ENCODE measurements at regions not wholly inside any gene's neighbourhood (a gene's known extent, or its start where the extent isn't known, plus 50 kb on each side); places are given as distances from the start of the nearest gene placed in this dataset.
"Not testable (repeated sequence)": the region's sequence is repeated elsewhere in the genome, so short reads cannot be mapped to it uniquely, and the experiment has no call there.

- no peak overlapping the region for H2AFZ ChIP-seq
- no peaks in the 10 kb centered on the region for H3K36me3 ChIP-seq (ENCODE audit: low read depth)
- in situ Hi-C loops (cut with MboI): no loop called here
- H3F3A ChIP-seq (ENCODE audit: insufficient read depth): peaks cover 27% of the 10 kb centered on the region
- no peak overlapping the region for H3K4me3 ChIP-seq
- H4K20me1 ChIP-seq (ENCODE audit: insufficient read depth): no peaks in the 10 kb centered on the region
- no peaks in the 10 kb centered on the region for H3K9me3 ChIP-seq (ENCODE audit: low read depth)
- no peaks in the 10 kb centered on the region for H3K9me2 ChIP-seq (ENCODE audit: insufficient read depth)
- no peak overlapping the region for H3K27ac ChIP-seq
- no peak overlapping the region for H3K4me2 ChIP-seq (ENCODE audit: unreplicated experiment)
- H3K9ac ChIP-seq: no peak overlapping the region
- WGBS, 2 experiments (ENCODE audit: low coverage in 1 of 2, low lambda C conversion rate in 2 of 2, missing lambda C conversion rate in 2 of 2): 94 to 98% methylated on average over 3 of the region's 3 CpGs
- no peaks in the 10 kb centered on the region for H3K27me3 ChIP-seq (replicated peaks; ENCODE audit: insufficient read depth)
- H3K4me1 ChIP-seq (ENCODE audit: insufficient read depth): peaks cover 26% of the 10 kb centered on the region
- no peak for DNase-seq
- H3K79me2 ChIP-seq (ENCODE audit: insufficient read depth): no peaks in the 10 kb centered on the region
- TF ChIP-seq EZH2 (IDR thresholded peaks at IDR 0.05; ENCODE audit: insufficient read depth, poor library complexity, severe bottlenecking): no peak
- TF ChIP-seq EZH2phosphoT487 (IDR thresholded peaks at IDR 0.05; ENCODE audit: insufficient read depth, low read depth): no peak
These were observed 225.3 kb downstream of the DLEU7 start for GRCh38 chr13:50618206-50618605.

DNA sequence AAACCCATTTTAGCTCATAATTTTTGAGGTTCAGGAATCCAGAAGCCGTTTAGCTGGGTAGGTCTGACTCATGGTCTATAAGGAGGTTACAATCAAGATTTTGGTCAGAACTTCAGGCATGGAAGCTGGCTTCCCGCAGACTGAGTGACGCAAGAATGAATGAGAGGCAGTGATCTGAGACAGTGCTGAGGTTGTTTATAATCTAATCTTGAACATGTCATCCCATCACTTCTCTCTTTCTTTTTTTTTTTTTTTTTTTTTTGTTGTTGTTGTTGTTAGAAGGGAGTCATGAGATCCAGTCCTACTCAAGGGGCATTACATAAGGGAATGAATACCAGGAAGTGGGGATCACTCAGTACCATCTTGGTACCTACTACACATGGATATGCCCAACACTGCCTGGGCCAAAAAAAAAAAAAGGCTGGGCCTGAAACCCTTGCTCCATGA is 217.4 kb downstream of the DLEU7 start:
- H3K9me2 ChIP-seq (ENCODE audit: insufficient read depth): no peaks in the 10 kb centered on the region
- 15 to 19% methylated on average over 3 of the region's 3 CpGs for WGBS, 2 experiments (ENCODE audit: low coverage in 1 of 2, low lambda C conversion rate in 2 of 2, missing lambda C conversion rate in 2 of 2)
- no peak for TF ChIP-seq EZH2phosphoT487 (IDR thresholded peaks at IDR 0.05; ENCODE audit: insufficient read depth, low read depth)
- no peak for TF ChIP-seq EZH2 (IDR thresholded peaks at IDR 0.05; ENCODE audit: insufficient read depth, poor library complexity, severe bottlenecking)
- no peak overlapping the region for H3K4me3 ChIP-seq
- in situ Hi-C loops (cut with MboI): no loop called here
- H3K9ac ChIP-seq: no peak overlapping the region
- peak overlapping the region; percentile 27; the same call in 1 of the 2 replicates for H2AFZ ChIP-seq
- no peaks in the 10 kb centered on the region for H3K79me2 ChIP-seq (ENCODE audit: insufficient read depth)
- H3K9me3 ChIP-seq (ENCODE audit: low read depth): no peaks in the 10 kb centered on the region
- no peaks in the 10 kb centered on the region for H3K27me3 ChIP-seq (replicated peaks; ENCODE audit: insufficient read depth)
- no peak overlapping the region for H3K4me2 ChIP-seq (ENCODE audit: unreplicated experiment)
- H3K4me1 ChIP-seq (ENCODE audit: insufficient read depth): peaks cover 21% of the 10 kb centered on the region
- H4K20me1 ChIP-seq (ENCODE audit: insufficient read depth): no peaks in the 10 kb centered on the region
- peak; percentile 87 for DNase-seq
- peaks cover 20% of the 10 kb centered on the region for H3F3A ChIP-seq (ENCODE audit: insufficient read depth)
- peak overlapping the region; percentile 62 for H3K27ac ChIP-seq
- H3K36me3 ChIP-seq (ENCODE audit: low read depth): no peaks in the 10 kb centered on the region

GRCh38 chr13:50627111-50627510 is 216.4 kb downstream of the DLEU7 start:
- WGBS, 2 experiments (ENCODE audit: low coverage in 1 of 2, low lambda C conversion rate in 2 of 2, missing lambda C conversion rate in 2 of 2): 83 to 100% methylated on average over 1 of the region's 1 CpG
- no peaks in the 10 kb centered on the region for H3K36me3 ChIP-seq (ENCODE audit: low read depth)
- H3K4me2 ChIP-seq (ENCODE audit: unreplicated experiment): no peak overlapping the region
- no peaks in the 10 kb centered on the region for H3K79me2 ChIP-seq (ENCODE audit: insufficient read depth)
- no peak overlapping the region for H3K4me3 ChIP-seq
- no peaks in the 10 kb centered on the region for H3K9me3 ChIP-seq (ENCODE audit: low read depth)
- no peaks in the 10 kb centered on the region for H3K27me3 ChIP-seq (replicated peaks; ENCODE audit: insufficient read depth)
- no peak overlapping the region for H3K9ac ChIP-seq
- no peaks in the 10 kb centered on the region for H3K9me2 ChIP-seq (ENCODE audit: insufficient read depth)
- H4K20me1 ChIP-seq (ENCODE audit: insufficient read depth): no peaks in the 10 kb centered on the region
- no peak for TF ChIP-seq EZH2 (IDR thresholded peaks at IDR 0.05; ENCODE audit: insufficient read depth, poor library complexity, severe bottlenecking)
- TF ChIP-seq EZH2phosphoT487 (IDR thresholded peaks at IDR 0.05; ENCODE audit: insufficient read depth, low read depth): no peak
- in situ Hi-C loops (cut with MboI): no loop called here
- no peak for DNase-seq
- peaks cover 26% of the 10 kb centered on the region for H3F3A ChIP-seq (ENCODE audit: insufficient read depth)
- peaks cover 24% of the 10 kb centered on the region for H3K4me1 ChIP-seq (ENCODE audit: insufficient read depth)
- no peak overlapping the region for H3K27ac ChIP-seq
- peak overlapping the region; percentile 27; the same call in 1 of the 2 replicates for H2AFZ ChIP-seq

- DNase-seq; H3K9ac ChIP-seq; H3K27me3 ChIP-seq (replicated peaks; ENCODE audit: insufficient read depth); in situ Hi-C loops (cut with MboI); H3K27ac ChIP-seq; H3K9me3 ChIP-seq (ENCODE audit: low read depth); H3K79me2 ChIP-seq (ENCODE audit: insufficient read depth); H3K36me3 ChIP-seq (ENCODE audit: low read depth); H3K4me3 ChIP-seq; H2AFZ ChIP-seq; H4K20me1 ChIP-seq (ENCODE audit: insufficient read depth); H3K9me2 ChIP-seq (ENCODE audit: insufficient read depth); H3K4me2 ChIP-seq (ENCODE audit: unreplicated experiment): not testable (repeated sequence)
- H3F3A ChIP-seq (ENCODE audit: insufficient read depth): peaks cover 26% of the 10 kb centered on the region
- 77 to 82% methylated on average over 3 of the region's 3 CpGs for WGBS, 2 experiments (ENCODE audit: low coverage in 1 of 2, low lambda C conversion rate in 2 of 2, missing lambda C conversion rate in 2 of 2)
- peaks cover 24% of the 10 kb centered on the region for H3K4me1 ChIP-seq (ENCODE audit: insufficient read depth)
These were observed 215.0 kb downstream of the DLEU7 start for GRCh38 chr13:50628512-50628911.

DNA sequence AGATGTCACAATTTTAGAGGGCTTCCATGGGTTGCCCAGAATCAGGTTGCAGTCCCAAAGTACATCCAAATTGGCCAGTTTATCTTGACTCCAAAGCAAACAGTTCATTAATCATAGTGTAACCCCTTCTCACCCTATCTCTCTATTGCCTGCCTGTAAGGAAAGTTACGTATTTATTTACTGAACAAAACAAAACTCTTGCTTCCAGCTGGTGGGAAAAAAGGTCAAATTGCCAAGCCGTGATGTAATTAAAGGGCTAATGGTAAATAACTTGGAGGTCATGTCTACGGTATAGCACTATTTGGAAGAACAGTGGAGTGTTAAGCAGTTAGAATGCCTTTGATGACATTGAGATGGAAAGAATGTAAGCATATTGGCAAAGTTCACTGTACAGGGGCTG is 214.0 kb downstream of the DLEU7 start:
- H3K9ac ChIP-seq: no peak overlapping the region
- H4K20me1 ChIP-seq (ENCODE audit: insufficient read depth): no peaks in the 10 kb centered on the region
- no peaks in the 10 kb centered on the region for H3K36me3 ChIP-seq (ENCODE audit: low read depth)
- H3K9me2 ChIP-seq (ENCODE audit: insufficient read depth): no peaks in the 10 kb centered on the region
- TF ChIP-seq EZH2phosphoT487 (IDR thresholded peaks at IDR 0.05; ENCODE audit: insufficient read depth, low read depth) (no peak), EZH2 (IDR thresholded peaks at IDR 0.05; ENCODE audit: insufficient read depth, poor library complexity, severe bottlenecking) (no peak)
- no peak overlapping the region for H3K4me3 ChIP-seq
- no peak for DNase-seq
- no peak overlapping the region for H3K27ac ChIP-seq
- no peaks in the 10 kb centered on the region for H3K9me3 ChIP-seq (ENCODE audit: low read depth)
- in situ Hi-C loops (cut with MboI): no loop called here
- no peaks in the 10 kb centered on the region for H3K79me2 ChIP-seq (ENCODE audit: insufficient read depth)
- peaks cover 24% of the 10 kb centered on the region for H3K4me1 ChIP-seq (ENCODE audit: insufficient read depth)
- H3K27me3 ChIP-seq (replicated peaks; ENCODE audit: insufficient read depth): no peaks in the 10 kb centered on the region
- peaks cover 26% of the 10 kb centered on the region for H3F3A ChIP-seq (ENCODE audit: insufficient read depth)
- H3K4me2 ChIP-seq (ENCODE audit: unreplicated experiment): no peak overlapping the region
- WGBS, 2 experiments (ENCODE audit: low coverage in 1 of 2, low lambda C conversion rate in 2 of 2, missing lambda C conversion rate in 2 of 2): 86 to 90% methylated on average over 3 of the region's 3 CpGs
- H2AFZ ChIP-seq: no peak overlapping the region

All from GM23248 (cell line).